ENCODE measurements at regions not wholly inside any gene's neighbourhood (a gene's known extent, or its start where the extent isn't known, plus 50 kb on each side); places are given as distances from the start of the nearest gene placed in this dataset.
"Not testable (repeated sequence)": the region's sequence is repeated elsewhere in the genome, so short reads cannot be mapped to it uniquely, and the experiment has no call there.

- no peak for DNase-seq (ENCODE audit: low read depth in 4 of 4, low spot score in 2 of 4)
Measured at GRCh38 chr16:75971334-75971733, 245.0 kb upstream of the CPHXL start.

- no peak for DNase-seq (ENCODE audit: low read depth in 4 of 4, low spot score in 2 of 4)
Measured at GRCh38 chr16:75983296-75983695, 257.0 kb upstream of the CPHXL start.

GRCh38 chr16:75983741-75984381 is 257.6 kb upstream of the CPHXL start:
- DNase-seq (ENCODE audit: low read depth in 4 of 4, low spot score in 2 of 4), result no peak

- DNase-seq (ENCODE audit: low read depth in 4 of 4, low spot score in 2 of 4), result no peak
Measured at GRCh38 chr16:75987323-75987722, 261.0 kb upstream of the CPHXL start.

GRCh38 chr16:75996491-75996890 is 270.2 kb upstream of the CPHXL start:
- no peak for DNase-seq (ENCODE audit: low read depth in 4 of 4, low spot score in 2 of 4)

GRCh38 chr16:75997606-75998005 is 271.3 kb upstream of the CPHXL start:
- no peak for DNase-seq (ENCODE audit: low read depth in 4 of 4, low spot score in 2 of 4)

- no peak for DNase-seq (ENCODE audit: low read depth in 4 of 4, low spot score in 2 of 4)
Measured at GRCh38 chr16:76007645-76008044, 269.6 kb upstream of the CNTNAP4 start.

- DNase-seq (ENCODE audit: low read depth in 4 of 4, low spot score in 2 of 4), result no peak
Measured at GRCh38 chr16:76023835-76024234, 253.4 kb upstream of the CNTNAP4 start.

- no peak for DNase-seq (ENCODE audit: low read depth in 4 of 4, low spot score in 2 of 4)
Measured at GRCh38 chr16:76035689-76036088, 241.5 kb upstream of the CNTNAP4 start.

- DNase-seq (ENCODE audit: low read depth in 4 of 4, low spot score in 2 of 4), result no peak
Measured at GRCh38 chr16:76038097-76038496, 239.1 kb upstream of the CNTNAP4 start.

GRCh38 chr16:76052725-76053124 is 224.5 kb upstream of the CNTNAP4 start:
- no peak for DNase-seq (ENCODE audit: low read depth in 4 of 4, low spot score in 2 of 4)

- no peak for DNase-seq (ENCODE audit: low read depth in 4 of 4, low spot score in 2 of 4)
Measured at GRCh38 chr16:76059186-76059585, 218.0 kb upstream of the CNTNAP4 start.

- DNase-seq (ENCODE audit: low read depth in 4 of 4, low spot score in 2 of 4), result no peak
Measured at GRCh38 chr16:76059701-76060100, 217.5 kb upstream of the CNTNAP4 start.

- no peak for DNase-seq (ENCODE audit: low read depth in 4 of 4, low spot score in 2 of 4)
Measured at GRCh38 chr16:76071690-76072089, 205.5 kb upstream of the CNTNAP4 start.

GRCh38 chr16:76081967-76082366 is 195.2 kb upstream of the CNTNAP4 start:
- DNase-seq (ENCODE audit: low read depth in 4 of 4, low spot score in 2 of 4), result peak in 1 of 4 donors; percentile 0

- DNase-seq (ENCODE audit: low read depth in 4 of 4, low spot score in 2 of 4), result no peak
Measured at GRCh38 chr16:76106647-76107046, 170.6 kb upstream of the CNTNAP4 start.

- DNase-seq (ENCODE audit: low read depth in 4 of 4, low spot score in 2 of 4), result no peak
Measured at GRCh38 chr16:76108460-76108859, 168.7 kb upstream of the CNTNAP4 start.

GRCh38 chr16:76114681-76115080 is 162.5 kb upstream of the CNTNAP4 start:
- DNase-seq (ENCODE audit: low read depth in 4 of 4, low spot score in 2 of 4), result no peak

GRCh38 chr16:76118344-76118743 is 158.9 kb upstream of the CNTNAP4 start:
- no peak for DNase-seq (ENCODE audit: low read depth in 4 of 4, low spot score in 2 of 4)

- no peak for DNase-seq (ENCODE audit: low read depth in 4 of 4, low spot score in 2 of 4)
Measured at GRCh38 chr16:76121636-76122035, 155.6 kb upstream of the CNTNAP4 start.

GRCh38 chr16:76123966-76124365 is 153.2 kb upstream of the CNTNAP4 start:
- no peak for DNase-seq (ENCODE audit: low read depth in 4 of 4, low spot score in 2 of 4)

GRCh38 chr16:76125871-76126270 is 151.3 kb upstream of the CNTNAP4 start:
- no peak for DNase-seq (ENCODE audit: low read depth in 4 of 4, low spot score in 2 of 4)

GRCh38 chr16:76138056-76138455 is 139.1 kb upstream of the CNTNAP4 start:
- DNase-seq (ENCODE audit: low read depth in 4 of 4, low spot score in 2 of 4), result not testable (repeated sequence)
